Karpas-422 (cell line): ENCODE measurements at regions not wholly inside any gene's neighbourhood (a gene's known extent, or its start where the extent isn't known, plus 50 kb on each side); places are given as distances from the start of the nearest gene placed in this dataset.

Experiments used
- DNase-seq: peaks from one replicate; pipeline ENCODE4 v3.0.0-alpha.2; 2015
- H2AFZ ChIP-seq: fragments of 200-600 bp; sonication (generic); 2 replicates; pipeline ENCODE4 v1.6.1; 2014; ENCODE audit warnings: antibody characterized with exemption, low read length, mixed read lengths
- H3K27ac ChIP-seq: fragments of 200-600 bp; sonication (generic); 2 replicates; pipeline ENCODE4 v1.5.1; 2014; ENCODE audit warnings: mild to moderate bottlenecking, low read length, moderate library complexity
- H3K27me3 ChIP-seq: fragments of 200-600 bp; sonication (generic); 2 replicates; pipeline ENCODE4 v1.6.1; 2014; ENCODE audit warnings: low read length, mixed read lengths
- H3K36me3 ChIP-seq: fragments of 200-600 bp; sonication (generic); 2 replicates; pipeline ENCODE4 v1.6.1; 2014; ENCODE audit warnings: low read length, mixed read lengths; ENCODE audit not compliant: insufficient read depth
- H3K4me1 ChIP-seq: fragments of 200-600 bp; sonication (generic); 2 replicates; pipeline ENCODE4 v1.6.1; 2014; ENCODE audit warnings: mild to moderate bottlenecking, low read length, mixed read lengths
- H3K4me2 ChIP-seq: fragments of 200-600 bp; sonication (generic); 2 replicates; pipeline ENCODE4 v1.6.1; 2014; ENCODE audit warnings: low read length, low read depth, mild to moderate bottlenecking; ENCODE audit not compliant: poor library complexity, severe bottlenecking
- H3K4me3 ChIP-seq: fragments of 200-600 bp; sonication (generic); 2 replicates; pipeline ENCODE4 v1.5.1; 2014; ENCODE audit warnings: mild to moderate bottlenecking, antibody characterized with exemption, low read length, mixed read lengths
- H3K79me2 ChIP-seq: fragments of 200-600 bp; sonication (generic); 2 replicates; pipeline ENCODE4 v1.6.1; 2014; ENCODE audit warnings: mild to moderate bottlenecking, low read length, mixed read lengths
- H3K9ac ChIP-seq: fragments of 200-600 bp; sonication (generic); 2 replicates; pipeline ENCODE4 v1.6.0; 2014; ENCODE audit warnings: low read length
- H3K9me2 ChIP-seq: fragments of 200-600 bp; sonication (generic), shearing (Covaris generic); replicated peaks from 2 replicates; pipeline ENCODE4 v1.6.0; 2014; ENCODE audit warnings: mild to moderate bottlenecking, low read length, moderate library complexity; ENCODE audit not compliant: insufficient read depth
- H3K9me3 ChIP-seq: fragments of 300-700, 200-600 bp; sonication (generic); 2 replicates; pipeline ENCODE4 v1.6.1; 2014; ENCODE audit warnings: low read length, mixed read lengths
- H4K20me1 ChIP-seq: fragments of 200-600 bp; sonication (generic); 2 replicates; pipeline ENCODE4 v1.6.1; 2014; ENCODE audit warnings: mild to moderate bottlenecking, antibody characterized with exemption, low read length, low read depth; ENCODE audit not compliant: insufficient read depth

GRCh38 chr2:198321522-198322088 is 517.2 kb downstream of the PLCL1 start:
- no peak overlapping the region for H3K4me2 ChIP-seq
- no peaks in the 10 kb centered on the region for H4K20me1 ChIP-seq
- no peaks in the 10 kb centered on the region for H3K79me2 ChIP-seq
- no peaks in the 10 kb centered on the region for H3K9me2 ChIP-seq
- DNase-seq: no peak
- no peak overlapping the region for H3K4me3 ChIP-seq
- no peaks in the 10 kb centered on the region for H3K27me3 ChIP-seq
- H3K27ac ChIP-seq: no peak overlapping the region
- no peak overlapping the region for H3K9ac ChIP-seq
- no peaks in the 10 kb centered on the region for H3K36me3 ChIP-seq
- H3K4me1 ChIP-seq: no peaks in the 10 kb centered on the region
- no peaks in the 10 kb centered on the region for H3K9me3 ChIP-seq
- H2AFZ ChIP-seq: no peak overlapping the region

- Histone ChIP-seq H4K20me1 (no peaks in the 10 kb centered on the region), H3K27me3 (no peaks in the 10 kb centered on the region), H3K9me2 (no peaks in the 10 kb centered on the region), H3K9ac (no peak overlapping the region), H3K4me2 (no peak overlapping the region), H3K27ac (no peak overlapping the region), H3K79me2 (no peaks in the 10 kb centered on the region), H3K4me3 (no peak overlapping the region), H2AFZ (no peak overlapping the region), H3K36me3 (no peaks in the 10 kb centered on the region), H3K9me3 (no peaks in the 10 kb centered on the region), H3K4me1 (no peaks in the 10 kb centered on the region)
- DNase-seq: no peak
These were observed 512.5 kb downstream of the PLCL1 start for GRCh38 chr2:198316852-198317396.

- Histone ChIP-seq H3K9me3 (no peaks in the 10 kb centered on the region), H3K36me3 (no peaks in the 10 kb centered on the region), H3K4me1 (no peaks in the 10 kb centered on the region), H3K4me2 (no peak overlapping the region), H3K4me3 (no peak overlapping the region), H3K27me3 (no peaks in the 10 kb centered on the region), H3K9ac (no peak overlapping the region), H2AFZ (no peak overlapping the region), H3K27ac (no peak overlapping the region), H3K79me2 (no peaks in the 10 kb centered on the region), H3K9me2 (no peaks in the 10 kb centered on the region), H4K20me1 (no peaks in the 10 kb centered on the region)
- DNase-seq: no peak
These were observed 511.6 kb downstream of the PLCL1 start for GRCh38 chr2:198315791-198316630.

GRCh38 chr2:198314559-198315153 is 510.3 kb downstream of the PLCL1 start:
- no peaks in the 10 kb centered on the region for H3K4me1 ChIP-seq
- no peaks in the 10 kb centered on the region for H3K9me3 ChIP-seq
- no peaks in the 10 kb centered on the region for H3K36me3 ChIP-seq
- no peaks in the 10 kb centered on the region for H3K27me3 ChIP-seq
- H3K4me2 ChIP-seq: no peak overlapping the region
- DNase-seq: peak; percentile 73
- no peak overlapping the region for H3K9ac ChIP-seq
- no peak overlapping the region for H3K27ac ChIP-seq
- no peaks in the 10 kb centered on the region for H3K79me2 ChIP-seq
- H4K20me1 ChIP-seq: no peaks in the 10 kb centered on the region
- no peaks in the 10 kb centered on the region for H3K9me2 ChIP-seq
- no peak overlapping the region for H3K4me3 ChIP-seq
- 0 out of 2 replicates have a peak overlapping the region, but pooled peaks have one; percentile 50 for H2AFZ ChIP-seq

- no peaks in the 10 kb centered on the region for H3K36me3 ChIP-seq
- H3K9me2 ChIP-seq: no peaks in the 10 kb centered on the region
- no peak for DNase-seq
- H3K27me3 ChIP-seq: no peaks in the 10 kb centered on the region
- H3K27ac ChIP-seq: no peak overlapping the region
- H3K9me3 ChIP-seq: no peaks in the 10 kb centered on the region
- H3K4me2 ChIP-seq: no peak overlapping the region
- H3K4me3 ChIP-seq: no peak overlapping the region
- no peaks in the 10 kb centered on the region for H3K79me2 ChIP-seq
- H2AFZ ChIP-seq: no peak overlapping the region
- H3K4me1 ChIP-seq: no peaks in the 10 kb centered on the region
- H3K9ac ChIP-seq: no peak overlapping the region
- H4K20me1 ChIP-seq: no peaks in the 10 kb centered on the region
These were observed 508.4 kb downstream of the PLCL1 start for GRCh38 chr2:198312596-198313483.

- Histone ChIP-seq H3K9me2 (no peaks in the 10 kb centered on the region), H3K4me3 (no peak overlapping the region), H4K20me1 (no peaks in the 10 kb centered on the region), H3K79me2 (no peaks in the 10 kb centered on the region), H3K9ac (no peak overlapping the region), H3K4me2 (no peak overlapping the region), H3K9me3 (no peaks in the 10 kb centered on the region), H3K36me3 (no peaks in the 10 kb centered on the region), H3K4me1 (no peaks in the 10 kb centered on the region), H2AFZ (no peak overlapping the region), H3K27me3 (no peaks in the 10 kb centered on the region), H3K27ac (no peak overlapping the region)
- DNase-seq: no peak
These were observed 506.6 kb downstream of the PLCL1 start for GRCh38 chr2:198311020-198311419.

GRCh38 chr2:198309673-198310280 is 505.4 kb downstream of the PLCL1 start:
- no peak overlapping the region for H2AFZ ChIP-seq
- no peaks in the 10 kb centered on the region for H3K4me1 ChIP-seq
- no peak overlapping the region for H3K9ac ChIP-seq
- DNase-seq: peak; percentile 82
- no peaks in the 10 kb centered on the region for H3K27me3 ChIP-seq
- H3K79me2 ChIP-seq: no peaks in the 10 kb centered on the region
- no peak overlapping the region for H3K27ac ChIP-seq
- H3K4me2 ChIP-seq: no peak overlapping the region
- no peaks in the 10 kb centered on the region for H3K36me3 ChIP-seq
- no peaks in the 10 kb centered on the region for H4K20me1 ChIP-seq
- H3K9me3 ChIP-seq: no peaks in the 10 kb centered on the region
- no peaks in the 10 kb centered on the region for H3K9me2 ChIP-seq
- no peak overlapping the region for H3K4me3 ChIP-seq
